GM18508 (cell line): ENCODE measurements at regions not wholly inside any gene's neighbourhood (a gene's known extent, or its start where the extent isn't known, plus 50 kb on each side); places are given as distances from the start of the nearest gene placed in this dataset.

ENCODE experiments used
- ATAC-seq: cut with Tn5 transposase; IDR thresholded peaks from one replicate; pipeline ENCODE4 v1.9.1; 2021; ENCODE audit warnings: moderate number of reproducible peaks; ENCODE audit not compliant: insufficient read depth, unreplicated experiment

DNA sequence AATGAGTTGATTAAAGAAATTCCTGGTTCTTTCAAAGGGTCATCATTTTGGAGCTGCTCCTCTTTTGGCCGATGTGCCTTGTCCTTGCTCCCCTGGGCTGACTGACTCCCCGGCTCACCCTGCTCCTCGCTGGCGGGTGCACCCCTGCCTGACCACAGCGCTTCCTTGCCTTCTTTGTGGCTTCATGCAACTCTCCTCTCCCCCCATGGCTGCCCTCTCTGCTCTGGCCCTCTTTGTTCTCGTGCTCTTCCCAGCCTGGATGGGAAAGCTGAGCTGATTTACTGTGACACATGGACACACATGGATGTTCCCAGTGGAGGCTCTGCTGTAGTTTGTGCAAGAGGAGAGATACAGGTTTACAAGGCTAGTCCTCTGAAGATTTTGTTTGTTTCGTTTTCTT, 234.6 kb downstream of the HAUS1 start:
- no peak for ATAC-seq

- ATAC-seq, result no peak
Observed at GRCh38 chr18:46340716-46341115, 236.5 kb downstream of the HAUS1 start.

- ATAC-seq, result no peak
Observed at GRCh38 chr18:46341986-46342525, 237.9 kb downstream of the HAUS1 start.

GRCh38 chr18:46343456-46343855, 239.3 kb downstream of the HAUS1 start:
- no peak for ATAC-seq

GRCh38 chr18:46343931-46344372, 239.8 kb downstream of the HAUS1 start:
- peak; percentile 71 for ATAC-seq

DNA sequence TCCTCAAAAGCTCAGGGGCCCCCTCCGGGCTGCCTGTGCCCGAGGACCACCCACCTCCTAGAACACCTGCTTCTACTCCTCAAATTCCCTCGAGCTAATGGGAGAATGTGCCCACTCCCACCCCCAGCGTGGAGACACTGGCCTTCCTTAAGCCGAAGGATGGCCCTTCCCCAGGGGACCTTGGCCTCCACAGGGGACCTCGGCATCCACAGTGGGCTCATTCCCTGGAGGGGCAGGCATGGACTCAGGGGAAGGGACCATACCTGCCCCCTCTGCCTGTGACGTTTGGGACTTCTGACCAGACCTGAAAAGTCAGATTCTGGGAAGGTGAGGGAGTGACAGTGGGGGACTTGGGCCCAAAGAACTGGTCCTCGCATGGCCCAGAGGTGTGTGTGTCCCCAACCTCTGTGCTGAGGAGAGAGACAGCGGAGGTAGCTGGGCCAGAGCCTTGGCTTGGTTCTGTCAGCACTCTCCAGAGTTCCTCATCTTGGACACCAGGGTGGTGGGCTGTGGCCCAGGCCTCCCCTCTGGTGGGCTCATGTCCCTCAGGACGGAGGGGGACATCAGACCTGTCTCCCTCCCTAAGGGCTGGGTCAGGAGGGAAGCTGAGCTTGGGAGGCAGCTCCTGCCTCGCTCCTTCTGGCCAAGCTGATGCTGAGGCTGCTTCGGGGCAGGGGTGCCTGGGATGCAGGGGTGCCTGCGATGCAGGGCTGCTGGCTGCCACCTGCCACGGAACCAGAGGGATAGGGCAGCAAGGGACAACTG, 240.4 kb downstream of the HAUS1 start:
- ATAC-seq, result no peak

DNA sequence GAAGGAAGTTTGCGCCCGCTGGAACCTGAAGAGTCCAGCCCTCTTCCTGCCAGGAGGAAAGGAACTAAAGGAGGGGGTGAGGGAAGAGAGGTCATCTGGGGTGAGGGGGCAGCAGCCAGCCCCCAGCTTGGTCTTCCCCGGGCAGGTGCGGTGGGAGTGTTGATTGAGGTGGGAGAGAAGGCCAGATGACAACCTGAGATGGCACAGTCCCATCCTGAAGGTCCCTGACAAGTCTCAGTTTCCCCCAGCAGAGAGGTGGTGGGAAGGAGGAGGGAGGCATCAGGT, 240.9 kb downstream of the HAUS1 start:
- no peak for ATAC-seq

- ATAC-seq, result no peak
Observed at GRCh38 chr18:46346213-46346612, 242.0 kb downstream of the HAUS1 start.

DNA sequence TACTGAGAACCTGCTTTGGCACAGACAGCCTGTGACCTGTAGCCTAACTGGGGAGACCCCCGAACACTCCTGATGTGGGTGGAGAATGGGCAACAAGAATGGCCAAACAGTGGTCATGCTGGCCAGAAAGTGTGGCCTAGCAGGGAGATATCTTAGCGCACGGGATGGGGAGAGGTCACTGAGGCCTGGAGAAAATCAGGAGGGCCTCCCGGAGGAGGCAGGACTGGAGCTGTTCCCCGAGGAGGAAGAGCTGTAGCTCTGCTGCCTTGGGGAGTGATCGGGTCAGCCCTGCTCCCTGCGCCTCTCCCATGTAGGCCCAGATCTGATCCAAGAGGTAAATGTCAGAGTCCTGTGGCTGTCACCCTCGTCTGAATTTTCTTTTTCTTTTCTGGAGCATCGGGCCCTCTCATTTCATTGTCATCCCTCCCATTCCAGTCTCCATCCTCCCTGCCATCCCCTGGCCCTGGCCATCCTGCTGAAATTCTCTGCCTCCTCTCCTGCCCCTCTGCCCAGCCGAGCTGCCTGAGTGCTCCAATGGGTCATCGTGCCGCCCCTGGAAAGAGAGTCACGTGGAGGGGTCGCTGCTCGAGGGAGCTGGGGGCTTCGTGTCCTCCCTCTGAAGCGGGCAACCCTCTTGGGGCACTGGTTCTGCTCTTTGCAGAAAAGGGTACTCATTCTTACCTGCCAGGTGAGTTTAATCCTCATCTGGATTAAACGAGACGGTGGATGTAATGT, 242.9 kb downstream of the HAUS1 start:
- no peak for ATAC-seq

GRCh38 chr18:46350598-46351159, 246.5 kb downstream of the HAUS1 start:
- ATAC-seq, result no peak

DNA sequence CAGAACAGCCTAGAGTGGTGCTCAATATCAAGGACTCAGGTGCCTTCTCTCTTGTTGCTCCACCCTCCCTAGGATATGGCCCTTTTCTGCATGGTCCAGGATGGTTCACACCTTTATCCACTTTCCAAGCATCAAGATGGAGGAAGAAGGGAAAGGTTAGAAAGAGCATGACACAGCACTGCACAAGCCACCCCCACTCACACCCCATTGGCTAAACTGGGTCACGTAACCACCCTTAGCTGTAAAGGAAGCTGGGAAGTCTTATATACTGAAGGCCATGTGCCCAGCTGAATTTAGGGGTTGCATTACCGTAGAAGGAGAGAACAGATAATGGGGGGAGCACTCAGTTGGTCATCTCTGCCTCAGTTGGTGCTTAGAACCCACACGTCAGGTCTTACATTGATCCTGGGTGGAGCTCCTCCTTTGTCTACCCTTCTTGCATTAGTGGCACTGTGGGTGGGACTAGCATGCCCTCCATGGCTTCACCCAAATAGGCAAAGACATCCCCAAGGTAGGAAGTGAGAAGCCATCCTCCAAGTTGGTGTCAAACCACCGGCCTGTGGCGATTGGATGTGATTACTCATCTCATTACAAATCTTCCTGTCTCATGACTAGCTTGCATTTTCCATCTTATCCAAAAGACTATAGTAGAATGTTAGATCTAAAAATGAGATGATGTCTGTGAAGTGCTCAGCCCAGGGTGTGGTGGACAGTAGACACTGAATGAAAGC, 248.5 kb downstream of the HAUS1 start:
- no peak for ATAC-seq

GRCh38 chr18:46353460-46353859, 249.3 kb downstream of the HAUS1 start:
- no peak for ATAC-seq

DNA sequence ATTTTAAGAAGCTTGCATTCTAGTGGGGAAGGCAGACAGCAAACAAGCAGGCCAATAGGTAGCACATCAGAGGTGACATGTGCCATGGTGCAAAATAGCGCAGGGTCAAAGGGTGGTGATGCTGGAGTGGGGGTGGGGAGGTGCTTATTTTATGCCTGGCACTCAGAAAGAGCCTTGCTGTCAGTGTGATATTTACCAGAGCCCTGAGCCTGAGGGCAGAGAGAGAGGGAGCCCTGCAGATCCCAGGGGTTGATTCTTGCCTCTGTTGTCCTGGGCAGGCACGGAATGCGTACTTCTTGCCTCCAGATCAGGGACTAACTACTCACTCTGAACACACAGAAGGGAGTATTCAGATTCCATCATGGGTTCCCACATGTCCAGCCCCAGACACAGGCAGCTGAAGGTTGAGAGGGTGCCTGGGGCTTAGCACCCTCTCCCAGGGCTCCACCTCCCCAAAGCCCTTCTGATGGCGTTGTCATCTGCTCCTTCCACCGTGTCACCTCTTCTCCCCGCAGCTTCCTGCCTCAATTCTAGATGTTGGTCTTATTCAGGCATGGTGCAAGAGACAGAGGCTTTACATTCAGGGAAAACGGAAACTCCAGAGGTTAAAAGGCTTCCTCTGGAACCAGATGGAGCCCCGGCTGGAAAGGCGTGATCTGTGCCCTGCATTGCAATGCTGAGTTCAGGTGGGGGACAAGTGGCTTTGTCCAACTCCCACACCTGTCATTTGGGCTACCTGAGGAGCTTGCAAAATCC, 252.3 kb downstream of the HAUS1 start:
- no peak for ATAC-seq

GRCh38 chr18:46360102-46360699, 256.0 kb downstream of the HAUS1 start:
- no peak for ATAC-seq

- no peak for ATAC-seq
Observed at GRCh38 chr18:46360866-46361265, 256.7 kb downstream of the HAUS1 start.

GRCh38 chr18:46362533-46362932, 258.3 kb downstream of the HAUS1 start:
- ATAC-seq, result no peak

GRCh38 chr18:46364048-46364447, 259.9 kb downstream of the HAUS1 start:
- no peak for ATAC-seq

DNA sequence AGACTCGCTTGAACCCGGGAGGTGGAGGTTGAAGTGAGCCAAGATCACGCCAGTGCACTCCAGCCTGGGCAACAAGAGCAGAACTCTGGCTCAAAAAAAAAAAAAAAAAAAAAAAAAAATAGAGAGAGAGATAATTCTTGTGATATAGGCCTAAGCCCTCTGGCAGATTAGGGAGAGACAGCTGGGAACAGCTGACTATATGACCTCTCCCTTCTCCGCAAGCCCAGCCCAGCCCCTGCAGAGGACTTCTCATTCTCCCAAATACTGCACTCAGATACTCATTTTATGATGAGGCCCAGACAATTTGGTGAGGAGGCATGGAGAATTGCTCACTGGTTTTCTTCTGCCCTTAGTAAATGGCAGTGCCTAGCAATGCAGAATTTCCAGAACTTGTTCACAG, 262.0 kb downstream of the HAUS1 start:
- no peak for ATAC-seq

- ATAC-seq, result no peak
Observed at GRCh38 chr18:46366751-46367376, 262.7 kb downstream of the HAUS1 start.
